ENCODE measurements at regions not wholly inside any gene's neighbourhood (a gene's known extent, or its start where the extent isn't known, plus 50 kb on each side); places are given as distances from the start of the nearest gene placed in this dataset.
"Not testable (repeated sequence)": the region's sequence is repeated elsewhere in the genome, so short reads cannot be mapped to it uniquely, and the experiment has no call there.

DNA sequence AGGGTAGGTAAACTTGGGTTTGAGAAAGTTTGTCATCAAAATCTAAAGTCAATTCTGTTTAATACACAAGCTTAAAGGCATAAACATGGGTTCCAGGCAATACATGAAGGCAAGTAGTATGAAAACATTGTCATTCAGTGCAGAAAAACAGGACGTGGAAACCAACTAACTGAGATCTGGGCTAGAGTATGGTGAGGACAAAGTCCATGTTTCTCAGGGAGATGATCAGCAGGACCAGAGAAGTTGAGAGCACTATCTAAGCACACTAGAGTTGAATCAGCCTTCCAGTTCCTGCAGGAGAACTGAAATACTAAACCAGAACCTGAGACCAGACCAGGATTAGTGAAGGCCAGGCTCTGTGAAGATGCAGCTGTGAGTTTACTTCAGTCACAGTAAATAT, 302.8 kb upstream of the CRIM1 start:
- no peak for DNase-seq (ENCODE audit: low spot score)

DNA sequence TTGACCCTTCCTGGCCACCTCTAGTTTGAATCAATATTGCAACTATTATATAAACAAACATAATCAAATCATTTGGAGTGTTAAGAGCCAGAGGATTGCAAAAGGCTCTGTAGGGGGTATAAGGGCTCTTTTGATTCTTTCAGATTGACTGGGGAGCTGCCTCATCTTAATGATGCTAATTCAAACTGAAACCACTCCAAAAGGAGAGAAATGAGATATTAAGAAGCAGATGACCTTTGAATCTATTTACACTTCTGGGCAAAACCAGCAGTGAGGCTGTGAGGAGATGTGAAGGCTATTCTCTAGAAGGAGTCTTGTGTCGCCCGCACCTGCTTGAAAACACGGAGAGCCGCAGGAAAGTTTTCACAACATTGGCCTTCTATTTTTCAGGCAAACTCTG, 311.2 kb upstream of the CRIM1 start:
- DNase-seq (ENCODE audit: low spot score) = no peak

- no peak for DNase-seq (ENCODE audit: low spot score)
These were observed 320.4 kb upstream of the CRIM1 start for GRCh38 chr2:36035137-36035536.

DNA sequence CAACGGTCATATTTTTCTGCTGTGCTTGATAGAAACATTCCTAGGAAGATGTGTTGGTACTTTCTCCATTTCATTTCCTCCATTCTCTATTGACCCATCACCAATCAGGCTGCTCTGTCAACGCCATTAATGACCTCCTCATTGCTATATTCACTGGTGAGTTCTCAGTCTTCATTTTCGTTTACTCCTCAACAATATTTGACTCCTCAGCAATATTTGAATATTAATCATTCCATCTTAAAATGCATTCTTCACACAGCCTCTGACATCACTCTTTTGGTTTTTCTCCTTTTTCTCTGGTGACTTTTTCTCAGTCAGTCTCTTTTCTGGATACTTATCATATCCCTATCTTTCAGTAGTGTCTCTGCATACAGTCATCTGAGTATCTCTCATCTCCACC, 323.5 kb upstream of the CRIM1 start:
- no peak for DNase-seq (ENCODE audit: low spot score)

GRCh38 chr2:36031471-36031870, 324.1 kb upstream of the CRIM1 start:
- DNase-seq (ENCODE audit: low spot score) = no peak

- no peak for DNase-seq (ENCODE audit: low spot score)
These were observed 328.0 kb upstream of the CRIM1 start for GRCh38 chr2:36027616-36028015.

- no peak for DNase-seq (ENCODE audit: low spot score)
These were observed 342.5 kb upstream of the CRIM1 start for GRCh38 chr2:36013064-36013463.

DNA sequence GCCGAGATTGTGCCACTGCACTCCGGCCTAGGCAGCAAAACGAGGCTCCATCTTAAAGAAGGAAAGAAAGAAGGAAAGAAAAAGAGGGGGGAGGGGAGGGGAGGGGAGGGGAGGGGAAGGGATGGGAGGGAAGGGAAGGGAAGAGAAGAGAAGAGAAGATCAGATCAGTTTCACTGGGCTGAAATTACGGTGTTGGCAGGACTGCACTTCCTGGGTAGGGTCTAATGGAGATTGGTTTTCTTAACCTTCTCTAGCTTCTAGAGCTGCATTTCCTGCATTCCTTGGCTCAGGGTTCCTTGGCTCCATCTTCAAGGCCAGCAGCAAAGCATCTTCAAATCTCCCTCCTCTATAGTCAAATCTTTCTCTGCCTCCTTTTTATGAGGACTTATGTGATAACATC, 349.1 kb upstream of the CRIM1 start:
- no peak for DNase-seq (ENCODE audit: low spot score)

DNA sequence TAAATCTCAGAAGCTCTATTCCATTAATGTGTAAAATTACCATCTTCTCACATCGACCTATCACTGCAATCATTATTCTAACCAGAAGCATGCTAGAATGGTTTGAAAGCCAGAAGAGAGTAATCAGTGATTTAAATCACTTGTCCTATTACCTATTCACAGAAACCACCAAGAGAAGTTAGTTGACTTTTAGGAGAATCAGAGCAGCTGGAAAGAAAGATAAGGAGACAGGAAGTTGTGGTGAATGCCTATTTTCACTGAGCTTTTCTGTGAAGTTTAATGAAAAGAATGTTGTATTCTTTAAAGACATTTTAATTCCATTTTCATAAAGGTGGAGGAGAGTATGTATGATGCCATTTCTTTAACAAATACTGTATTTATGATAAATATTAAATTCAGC, 352.6 kb upstream of the CRIM1 start:
- no peak for DNase-seq (ENCODE audit: low spot score)

- no peak for DNase-seq (ENCODE audit: low spot score)
These were observed 358.1 kb upstream of the CRIM1 start for GRCh38 chr2:35997488-35997887.

GRCh38 chr2:35989503-35989902, 366.1 kb upstream of the CRIM1 start:
- no peak for DNase-seq (ENCODE audit: low spot score)

- DNase-seq (ENCODE audit: low spot score) = no peak
These were observed 366.5 kb upstream of the CRIM1 start for GRCh38 chr2:35989040-35989439.

- DNase-seq (ENCODE audit: low spot score) = no peak
These were observed 368.7 kb upstream of the CRIM1 start for GRCh38 chr2:35986871-35987270.

DNA sequence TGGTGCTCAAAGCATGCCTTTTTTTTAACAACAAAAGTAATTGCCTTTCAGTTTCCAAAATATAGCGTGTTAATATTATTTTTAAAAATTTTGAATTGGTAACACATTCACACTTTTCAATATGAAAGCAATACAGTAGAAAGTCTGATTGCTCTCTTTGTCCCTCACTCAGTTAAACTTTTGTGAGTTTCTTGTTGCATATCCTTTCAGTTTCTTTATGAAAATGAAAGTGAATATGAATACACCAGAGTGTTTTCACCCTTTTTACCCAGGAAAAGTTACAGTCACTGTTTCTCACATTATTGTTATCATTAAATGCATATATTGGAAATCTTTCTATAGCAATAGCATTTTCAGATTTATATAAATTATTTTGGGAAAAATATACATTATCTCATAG, 377.4 kb upstream of the CRIM1 start:
- no peak for DNase-seq (ENCODE audit: low spot score)

- no peak for DNase-seq (ENCODE audit: low spot score)
These were observed 379.0 kb upstream of the CRIM1 start for GRCh38 chr2:35976611-35977010.

DNA sequence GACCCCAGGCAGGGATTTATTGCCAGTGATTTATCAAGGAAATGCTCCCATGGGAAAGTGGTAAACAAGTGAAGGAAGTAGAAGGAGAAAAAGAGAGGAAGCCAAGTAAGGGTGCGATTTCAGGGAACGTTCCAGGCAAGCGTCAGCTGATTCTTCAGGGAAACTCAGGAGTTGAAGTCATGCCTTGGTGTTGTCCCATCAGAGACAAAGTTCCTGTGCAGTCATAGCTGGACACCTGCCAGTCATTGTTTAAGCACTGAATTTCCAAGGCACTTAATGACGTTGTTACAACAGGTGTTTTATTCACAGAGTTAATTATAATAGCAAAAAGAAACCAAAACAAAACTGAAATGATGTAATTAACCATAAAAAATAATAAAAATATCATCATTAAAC, 381.8 kb upstream of the CRIM1 start:
- DNase-seq (ENCODE audit: low spot score) = no peak

GRCh38 chr2:35973132-35973736, 382.3 kb upstream of the CRIM1 start:
- no peak for DNase-seq (ENCODE audit: low spot score)

DNA sequence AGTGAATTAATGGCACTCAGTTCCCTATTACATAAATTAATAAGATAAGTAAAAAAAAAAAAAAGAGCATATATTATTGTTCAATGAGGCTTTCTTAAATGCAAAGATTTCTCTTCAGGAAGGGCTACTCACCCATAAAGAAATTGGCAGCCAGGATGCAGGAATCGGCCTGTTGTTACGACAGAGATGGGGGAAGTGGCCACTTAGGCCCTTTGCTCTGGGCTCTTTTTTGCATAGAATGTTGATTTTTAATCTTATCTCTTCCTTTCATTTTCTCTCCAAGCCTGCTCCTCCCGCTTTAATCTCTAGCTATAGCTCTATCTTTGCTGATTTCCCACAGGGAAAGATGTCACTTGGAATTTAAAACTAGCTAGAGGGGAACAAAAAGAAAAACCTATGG, 391.8 kb upstream of the CRIM1 start:
- DNase-seq (ENCODE audit: low spot score) = no peak

DNA sequence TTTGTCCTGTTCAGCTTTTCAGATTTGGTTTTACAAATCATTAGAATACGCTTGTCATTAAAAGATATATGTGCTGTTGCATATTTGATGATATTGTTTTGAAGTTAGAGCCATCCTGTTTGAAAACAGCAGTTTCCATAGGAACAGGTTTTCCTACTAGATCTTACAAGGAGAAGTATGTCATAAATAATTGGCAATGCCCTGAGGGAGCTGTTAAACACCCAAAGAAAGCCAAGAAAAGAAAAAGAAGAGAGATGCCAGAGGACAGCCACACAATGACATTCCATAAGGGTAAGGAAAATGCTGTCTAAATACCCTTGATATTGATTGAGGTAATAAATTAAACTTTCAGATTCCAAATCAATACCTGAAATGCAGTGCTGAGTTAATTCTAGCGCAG, 392.2 kb upstream of the CRIM1 start:
- DNase-seq (ENCODE audit: low spot score) = no peak

DNA sequence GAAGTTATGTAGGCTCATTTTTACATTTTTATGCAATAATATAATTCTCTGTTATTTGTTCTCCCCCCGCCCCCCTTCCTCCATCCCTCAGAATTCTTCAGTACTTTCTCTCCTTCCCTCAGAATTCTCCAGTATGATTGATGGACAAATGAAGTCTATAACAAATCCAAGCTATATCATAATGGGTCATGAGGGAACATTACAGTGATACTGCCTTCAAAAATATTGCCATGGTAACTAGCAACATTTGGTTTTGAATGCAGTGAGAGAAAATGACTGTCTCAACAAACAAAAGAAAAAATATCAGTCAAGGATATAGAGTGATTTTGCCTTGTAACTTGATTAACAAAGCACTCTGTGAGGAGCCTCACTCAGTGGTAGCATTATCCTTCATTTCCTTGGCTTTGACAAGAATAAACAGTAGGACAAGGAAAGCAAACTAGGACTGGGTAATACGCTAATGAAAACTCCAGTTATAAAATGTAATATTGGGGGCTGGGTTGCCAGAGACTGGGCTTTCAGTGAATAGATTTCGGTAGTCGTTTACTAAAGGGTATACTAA, 392.9 kb upstream of the CRIM1 start:
- DNase-seq (ENCODE audit: low spot score) = no peak

DNA sequence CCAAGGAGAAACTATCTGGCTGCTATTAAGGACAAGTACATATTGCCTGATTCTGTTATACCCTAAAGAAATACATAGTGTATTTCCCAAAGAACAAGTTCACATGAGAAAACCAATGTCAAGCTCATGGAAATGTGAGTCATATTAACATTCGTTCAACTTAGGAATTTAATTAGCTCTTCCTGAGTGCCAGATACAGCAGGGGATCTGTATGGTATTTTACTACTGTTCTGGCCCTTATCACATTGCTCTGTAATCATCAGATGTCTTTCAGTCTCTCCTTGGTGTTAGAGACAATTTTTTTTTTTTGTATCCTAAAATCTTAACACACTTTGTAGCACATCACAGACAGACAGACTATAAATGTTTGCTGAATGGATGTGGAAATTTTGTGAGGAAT, 395.0 kb upstream of the CRIM1 start:
- no peak for DNase-seq (ENCODE audit: low spot score)

DNA sequence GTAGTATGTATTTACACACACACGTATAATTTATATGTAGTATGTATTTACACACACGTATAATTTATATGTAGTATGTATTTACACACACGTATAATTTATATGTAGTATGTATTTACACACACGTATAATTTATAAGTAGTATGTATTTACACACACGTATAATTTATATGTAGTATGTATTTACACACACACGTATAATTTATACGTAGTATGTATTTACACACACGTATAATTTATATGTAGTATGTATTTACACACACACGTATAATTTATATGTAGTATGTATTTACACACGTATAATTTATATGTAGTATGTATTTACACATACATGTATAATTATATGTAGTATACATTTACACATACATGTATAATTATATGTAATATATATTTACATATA, 398.5 kb upstream of the CRIM1 start:
- not testable (repeated sequence) for DNase-seq (ENCODE audit: low spot score)

DNA sequence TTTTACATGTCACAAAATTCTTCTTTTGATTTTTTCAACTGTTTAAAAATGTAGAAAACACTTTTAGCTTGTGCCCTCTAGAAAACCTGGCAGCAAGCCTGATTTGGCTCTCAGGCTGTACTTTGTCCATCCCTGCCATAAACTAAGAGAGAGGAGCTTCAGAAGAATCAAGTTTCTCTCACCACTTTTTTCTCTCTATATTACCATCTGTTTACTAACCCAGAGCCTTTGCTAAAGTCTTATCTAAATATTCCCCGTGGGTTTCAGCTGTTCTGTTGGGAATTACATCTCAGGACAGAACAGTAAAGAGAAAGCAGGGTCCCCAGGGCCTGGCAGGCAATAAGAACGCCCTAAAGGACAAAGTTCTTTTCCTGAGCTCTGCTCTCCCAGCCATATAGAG, 409.1 kb upstream of the CRIM1 start:
- no peak for DNase-seq (ENCODE audit: low spot score)

DNA sequence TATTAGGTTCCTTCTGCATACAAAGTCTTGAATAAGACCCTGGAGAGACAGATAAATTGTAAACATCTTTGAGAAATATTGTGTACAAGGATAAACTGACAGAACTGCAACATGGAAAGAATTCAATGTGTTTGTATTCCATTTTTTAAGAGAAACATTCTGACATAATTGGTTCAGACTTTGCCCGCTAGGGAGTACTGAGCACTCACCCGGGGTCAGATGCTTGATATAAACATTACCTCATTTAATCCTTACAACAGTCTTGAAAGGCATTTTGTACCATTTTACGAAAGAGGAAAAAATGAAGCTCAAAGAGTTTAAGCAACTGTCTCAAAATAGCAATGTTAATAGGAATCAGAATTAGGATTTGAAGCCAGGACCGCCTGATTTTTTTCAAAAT, 416.7 kb upstream of the CRIM1 start:
- no peak for DNase-seq (ENCODE audit: low spot score)

- no peak for DNase-seq (ENCODE audit: low spot score)
These were observed 422.5 kb upstream of the CRIM1 start for GRCh38 chr2:35933031-35933430.
